H1 (cell line): ENCODE measurements at regions not wholly inside any gene's neighbourhood (a gene's known extent, or its start where the extent isn't known, plus 50 kb on each side); places are given as distances from the start of the nearest gene placed in this dataset.

Source experiments
- CTCF ChIA-PET: fragments of 300-600 bp; sonication (Branson Sonifier 250); formaldehyde crosslinking; loops from one replicate; lab custom pipeline; 2021; ENCODE audit not compliant: partially characterized antibody; lab: Charles Lee
- POLR2A ChIA-PET: fragments of 300-600 bp; sonication (Branson Sonifier 250); formaldehyde crosslinking; loops from one replicate; lab custom pipeline; 2021; ENCODE audit warnings: inconsistent platforms; ENCODE audit not compliant: partially characterized antibody; lab: Charles Lee
- DNase-seq, 2 experiments: peaks; one replicate each; pipeline versions ENCODE4 v3.0.0 to v3.0.0-alpha.2; 2010 to 2022; ENCODE audit warnings: low spot score in 2 of 2, low read depth in 1 of 2, mixed read lengths in 1 of 2
- FAIRE-seq: peaks from 2 replicates; lab custom pipeline; 2011; peaks lifted over from hg19 to GRCh38; lab: Jason Lieb, UNC
- H2AFZ ChIP-seq: 2 replicates; pipeline ENCODE4 v1.8.1; 2012; ENCODE audit warnings: low read length, inconsistent platforms
- H2AK5ac ChIP-seq: 2 replicates; pipeline ENCODE4 v1.6.1; 2013; ENCODE audit warnings: low read depth, low read length
- H2BK120ac ChIP-seq: replicated peaks from 2 replicates; pipeline ENCODE3; 2013; ENCODE audit warnings: low read depth, low read length, inconsistent platforms
- H2BK12ac ChIP-seq: 2 replicates; pipeline ENCODE4 v1.6.1; 2013; ENCODE audit warnings: low read depth, low read length
- H2BK15ac ChIP-seq: 2 replicates; pipeline ENCODE4 v1.6.1; 2013; ENCODE audit warnings: low read length
- H2BK20ac ChIP-seq: 2 replicates; pipeline ENCODE4 v1.6.1; 2013; ENCODE audit warnings: low read length
- H2BK5ac ChIP-seq: 2 replicates; pipeline ENCODE4 v1.6.1; 2013; ENCODE audit warnings: low read depth, low read length
- H3K14ac ChIP-seq: 2 replicates; pipeline ENCODE4 v1.6.1; 2013; ENCODE audit warnings: inconsistent platforms; ENCODE audit not compliant: insufficient read length
- H3K18ac ChIP-seq: 2 replicates; pipeline ENCODE4 v1.6.1; 2013; ENCODE audit warnings: low read length; ENCODE audit errors: extremely low read depth
- H3K23ac ChIP-seq: 2 replicates; pipeline ENCODE4 v1.6.1; 2013; ENCODE audit warnings: inconsistent platforms; ENCODE audit not compliant: insufficient read length
- H3K23me2 ChIP-seq: 2 replicates; pipeline ENCODE4 v1.6.1; 2013; ENCODE audit warnings: low read depth, low read length
- H3K27ac ChIP-seq: 2 replicates; pipeline ENCODE4 v1.6.1; 2011; ENCODE audit warnings: low read depth, low read length, inconsistent platforms
- H3K27me3 ChIP-seq, 4 experiments: replicated peaks in 1 of 4; 1 replicate in 1 of 4; 2 replicates in 3 of 4; pipeline versions ENCODE4 v1.6.1 to v1.8.1; 2011 to 2013; ENCODE audit warnings: low read length in 3 of 4, mild to moderate bottlenecking in 3 of 4, inconsistent platforms in 2 of 4, mixed read lengths in 2 of 4, moderate library complexity in 1 of 4; ENCODE audit not compliant: control insufficient read depth in 3 of 4, insufficient read depth in 3 of 4; ENCODE audit errors: extremely low read depth in 1 of 4
- H3K36me3 ChIP-seq, 4 experiments: 2 replicates each; pipeline versions ENCODE4 v1.6.1 to v1.8.1; 2011 to 2013; ENCODE audit warnings: mild to moderate bottlenecking in 4 of 4, low read length in 3 of 4, moderate library complexity in 2 of 4, control low read depth in 1 of 4, inconsistent platforms in 1 of 4; ENCODE audit not compliant: insufficient read depth in 4 of 4, control insufficient read depth in 2 of 4
- H3K4ac ChIP-seq: replicated peaks from 2 replicates; pipeline ENCODE3; 2013; ENCODE audit warnings: low read length, low read depth, mixed read lengths, inconsistent platforms; ENCODE audit not compliant: insufficient read length
- H3K4me1 ChIP-seq, 4 experiments: replicated peaks in 1 of 4; 1 replicate in 1 of 4; 2 replicates in 3 of 4; pipeline versions ENCODE4 v1.6.1 to v1.8.1; 2011 to 2013; ENCODE audit warnings: low read length in 3 of 4, inconsistent platforms in 2 of 4, mixed read lengths in 1 of 4; ENCODE audit not compliant: insufficient read depth in 4 of 4, control insufficient read depth in 3 of 4
- H3K4me2 ChIP-seq, 2 experiments: 2 replicates each; pipeline versions ENCODE4 v1.6.1 to v1.8.1; 2011 to 2013; ENCODE audit warnings: low read depth in 2 of 2, low read length in 2 of 2, control low read depth in 1 of 2, inconsistent platforms in 1 of 2, mild to moderate bottlenecking in 1 of 2; ENCODE audit not compliant: insufficient read depth in 1 of 2
- H3K4me3 ChIP-seq, 4 experiments: fragments of 200-600, 300-600 bp in 1 of 4; sonication (generic), shearing (Covaris generic), sonication (Bioruptor Twin) in 1 of 4; 2 replicates each; pipeline versions ENCODE4 v1.5.1 to v1.8.1; 2011 to 2016; ENCODE audit warnings: low read length in 4 of 4, low read depth in 3 of 4, control low read depth in 2 of 4, inconsistent platforms in 2 of 4, mild to moderate bottlenecking in 2 of 4, mixed read lengths in 1 of 4, moderate library complexity in 1 of 4; ENCODE audit not compliant: insufficient read depth in 2 of 4; ENCODE audit errors: extremely low read depth in 1 of 4
- H3K56ac ChIP-seq: replicated peaks from 2 replicates; pipeline ENCODE3; 2013; ENCODE audit warnings: low read depth, mild to moderate bottlenecking, mixed read lengths, low read length, inconsistent platforms; ENCODE audit not compliant: insufficient read length
- H3K79me1 ChIP-seq: 2 replicates; pipeline ENCODE4 v1.6.1; 2013; ENCODE audit warnings: low read depth, low read length, control low read depth
- H3K79me2 ChIP-seq, 2 experiments: 2 replicates each; pipeline versions ENCODE4 v1.6.1 to v1.8.1; 2012 to 2013; ENCODE audit warnings: low read length in 2 of 2, mild to moderate bottlenecking in 2 of 2, inconsistent platforms in 1 of 2; ENCODE audit not compliant: insufficient read depth in 2 of 2, control insufficient read depth in 1 of 2
- H3K9ac ChIP-seq, 4 experiments: replicated peaks in 1 of 4; 1 replicate in 1 of 4; 2 replicates in 3 of 4; pipeline versions ENCODE4 v1.6.1 to v1.8.1; 2011 to 2013; ENCODE audit warnings: low read depth in 3 of 4, low read length in 3 of 4, control low read depth in 2 of 4, mild to moderate bottlenecking in 2 of 4, moderate library complexity in 2 of 4, inconsistent platforms in 1 of 4; ENCODE audit errors: extremely low read depth in 1 of 4
- H3K9me3 ChIP-seq, 2 experiments: 2 replicates each; pipeline versions ENCODE4 v1.6.1 to v1.8.1; 2012 to 2013; ENCODE audit warnings: mild to moderate bottlenecking in 2 of 2, moderate library complexity in 2 of 2, control low read depth in 1 of 2, inconsistent platforms in 1 of 2, low read depth in 1 of 2, low read length in 1 of 2, mixed read lengths in 1 of 2; ENCODE audit not compliant: insufficient read depth in 2 of 2
- H4K20me1 ChIP-seq, 2 experiments: replicated peaks in 1 of 2; 2 replicates each; pipeline versions ENCODE3 to v1.8.1; 2011 to 2013; ENCODE audit warnings: inconsistent platforms in 2 of 2, low read length in 2 of 2, mild to moderate bottlenecking in 1 of 2; ENCODE audit not compliant: insufficient read depth in 2 of 2, control insufficient read depth in 1 of 2
- H4K5ac ChIP-seq: 2 replicates; pipeline ENCODE4 v1.6.1; 2013; ENCODE audit warnings: low read length, low read depth, mixed read lengths, inconsistent platforms; ENCODE audit not compliant: insufficient read length
- H4K8ac ChIP-seq: 2 replicates; pipeline ENCODE4 v1.8.0; 2013; ENCODE audit warnings: mild to moderate bottlenecking, moderate library complexity, low read length, inconsistent platforms; ENCODE audit not compliant: insufficient read depth; ENCODE audit errors: extremely low read depth
- H4K91ac ChIP-seq: replicated peaks from 2 replicates; pipeline ENCODE3; 2013; ENCODE audit warnings: low read length, mixed read lengths, inconsistent platforms; ENCODE audit not compliant: insufficient read length
- CBX5 ChIP-seq: fragments of 300-800, 300-1000 bp; sonication (generic); IDR thresholded peaks from 2 replicates; pipeline ENCODE4 v1.7.1; 2016; ENCODE audit warnings: antibody characterized with exemption, low read length, low read depth
- CEBPB ChIP-seq: IDR thresholded peaks from 2 replicates; pipeline ENCODE4 v1.6.1; 2012; ENCODE audit warnings: low read depth, low read length
- RFX5 ChIP-seq: IDR thresholded peaks from 2 replicates; pipeline ENCODE4 v1.6.1; 2011; ENCODE audit warnings: low read depth, low read length, improper control_type of control experiment, borderline replicate concordance
- RNF2 ChIP-seq: fragments of 200-900, 300-1000 bp; sonication (generic); IDR thresholded peaks from 2 replicates; pipeline ENCODE4 v1.7.1; 2016; ENCODE audit warnings: borderline replicate concordance, low read depth, mild to moderate bottlenecking, antibody characterized with exemption, low read length; ENCODE audit not compliant: poor library complexity, severe bottlenecking; ENCODE audit errors: missing control alignments
- SAP30 ChIP-seq: fragments of 300-600 bp; sonication (generic); IDR thresholded peaks from 2 replicates; pipeline ENCODE4 v1.7.1; 2012; ENCODE audit warnings: low read length, moderate library complexity, mild to moderate bottlenecking, inconsistent platforms; ENCODE audit not compliant: insufficient read depth, insufficient replicate concordance
- WGBS, 2 experiments: shearing (Covaris generic) in 1 of 2; methylation state at CpG; one replicate each; pipeline versions ENCODE4 v1.1.6 to v1.1.7; 2013 to 2015; ENCODE audit warnings: low lambda C conversion rate in 2 of 2, mixed read lengths in 2 of 2, inconsistent platforms in 1 of 2, low coverage in 1 of 2, missing lambda C conversion rate in 1 of 2; ENCODE audit not compliant: insufficient replicate concordance in 2 of 2, insufficient coverage in 1 of 2, insufficient read length in 1 of 2; ENCODE audit errors: extremely low coverage in 1 of 2, missing lambda C conversion rate in 1 of 2; 5-methylcytosine and 5-hydroxymethylcytosine counted together

GRCh38 chr1:181172082-181172481, 83.6 kb downstream of the IER5 start:
- no peaks in the 10 kb centered on the region for H3K23me2 ChIP-seq

More at GRCh38 chr1:181172082-181172481, 83.6 kb downstream of the IER5 start:
- no peak overlapping the region for H3K27ac ChIP-seq
- no peak overlapping the region for H3K4me2 ChIP-seq
- no peak overlapping the region for H3K4ac ChIP-seq
- H2AFZ ChIP-seq: no peak overlapping the region
- H2BK15ac ChIP-seq: no peak overlapping the region
- no peak overlapping the region for H4K5ac ChIP-seq
- H3K79me1 ChIP-seq: no peaks in the 10 kb centered on the region
- no peaks in the 10 kb centered on the region for H3K36me3 ChIP-seq
- H3K4me1 ChIP-seq: no peaks in the 10 kb centered on the region; a peak in 1 of 7 replicates
- H4K91ac ChIP-seq: no peak overlapping the region
- no peaks in the 10 kb centered on the region for H3K9me3 ChIP-seq
- H3K9ac ChIP-seq: no peak overlapping the region
- no peak for TF ChIP-seq RNF2
- TF ChIP-seq CBX5: no peak
- TF ChIP-seq CEBPB: no peak
- TF ChIP-seq RFX5: no peak
- TF ChIP-seq SAP30: no peak
- no peak for FAIRE-seq
- no peak overlapping the region for H2BK20ac ChIP-seq
- H3K56ac ChIP-seq: no peak overlapping the region
- H3K18ac ChIP-seq: no peak overlapping the region
- no peak overlapping the region for H3K14ac ChIP-seq
- H3K79me2 ChIP-seq: no peaks in the 10 kb centered on the region
- WGBS, 2 experiments: 80% methylated on average over 1 of the region's 1 CpG; no CpG with 5 or more reads in 1 of the 2 experiments
- no peaks in the 10 kb centered on the region for H4K20me1 ChIP-seq
- no peak overlapping the region for H2BK120ac ChIP-seq
- H2BK5ac ChIP-seq: no peak overlapping the region
- H3K27me3 ChIP-seq: peaks cover 0 to 2% (median 0%) of the 10 kb centered on the region in 4 experiments; a peak in 1 of 7 replicates
- H2BK12ac ChIP-seq: no peak overlapping the region
- ChIA-PET POLR2A (no interaction called here), CTCF (interaction anchor here (1.0 to 1.1 kb wide), 2 partner anchors 18 to 29 kb away, joined by 3 to 4 read pairs; no protein-coding TSS in a partner anchor)
- no peak overlapping the region for H4K8ac ChIP-seq
- H2AK5ac ChIP-seq: no peak overlapping the region
- no peak overlapping the region for H3K23ac ChIP-seq
- no peak for DNase-seq
- no peak overlapping the region for H3K4me3 ChIP-seq
